Bone marrow (tissue), 2 donors: ENCODE measurements at regions not wholly inside any gene's neighbourhood (a gene's known extent, or its start where the extent isn't known, plus 50 kb on each side); places are given as distances from the start of the nearest gene placed in this dataset.

Experiments used
- DNase-seq, 2 donors: peaks; one replicate each; lab custom pipeline; 2025; lab: John Stamatoyannopoulos, UW

GRCh38 chr14:24693353-24693737, 59.4 kb upstream of the GZMB start:
- DNase-seq = no peak

- DNase-seq = no peak
Measured at GRCh38 chr14:24692382-24693352, 58.7 kb upstream of the GZMB start.

GRCh38 chr14:24690492-24690891, 56.5 kb upstream of the GZMB start:
- DNase-seq = no peak

- DNase-seq = no peak
Measured at GRCh38 chr14:24688030-24688658, 54.2 kb upstream of the GZMB start.
